Gastroesophageal sphincter (tissue), 4 donors: ENCODE measurements at regions not wholly inside any gene's neighbourhood (a gene's known extent, or its start where the extent isn't known, plus 50 kb on each side); places are given as distances from the start of the nearest gene placed in this dataset.

ENCODE experiments used
- ATAC-seq: fragments of 150-250 bp; one replicate; pipeline ENCODE4 v1.9.1; 2016; ENCODE audit warnings: mild to moderate bottlenecking, moderate library complexity
- H3K27ac ChIP-seq, 4 donors: fragments of 200-600 bp; sonication (generic) in 3 of 4; 1 replicate in 3 of 4; 2 replicates in 1 of 4; pipeline ENCODE4 v1.5.1; 2016 to 2019
- H3K27me3 ChIP-seq: fragments of 200-600 bp; sonication (generic); one replicate; pipeline ENCODE4 v1.5.1; 2019
- H3K36me3 ChIP-seq, 2 donors: fragments of 200-600 bp; sonication (generic); one replicate each; pipeline ENCODE4 v1.5.1; 2019; ENCODE audit warnings: control low read depth in 1 of 2
- H3K4me1 ChIP-seq, 3 donors: fragments of 200-600 bp; sonication (generic); 1 replicate in 2 of 3; 2 replicates in 1 of 3; pipeline ENCODE4 v1.5.1; 2016 to 2019; ENCODE audit warnings: control low read depth in 2 of 3
- H3K4me3 ChIP-seq, 2 donors: fragments of 200-600 bp; sonication (generic); one replicate each; pipeline ENCODE4 v1.5.1; 2019; ENCODE audit warnings: mild to moderate bottlenecking in 1 of 2, moderate library complexity in 1 of 2
- H3K9me3 ChIP-seq, 3 donors: fragments of 200-600 bp; sonication (generic); one replicate each; pipeline ENCODE4 v1.5.1; 2017 to 2019; ENCODE audit warnings: control low read depth in 2 of 3
- EP300 ChIP-seq: sonication (generic); formaldehyde crosslinking; IDR thresholded peaks from one replicate; pipeline ENCODE4 v1.6.1; 2017; ENCODE audit warnings: antibody characterized with exemption, mild to moderate bottlenecking
- POLR2A ChIP-seq, 2 donors: fragments of 450-650 bp; IDR thresholded peaks; one replicate each; pipeline ENCODE4 v1.6.1; 2017; ENCODE audit warnings: antibody characterized with exemption in 2 of 2, mild to moderate bottlenecking in 2 of 2, moderate library complexity in 1 of 2
- POLR2AphosphoS5 ChIP-seq: sonication (generic); formaldehyde crosslinking; IDR thresholded peaks from one replicate; pipeline ENCODE4 v1.6.1; 2017; ENCODE audit warnings: antibody characterized with exemption
- WGBS, 2 donors: methylation state at CpG; one replicate each; pipeline ENCODE4 v1.1.5; 2018; ENCODE audit warnings: low coverage in 1 of 2; 5-methylcytosine and 5-hydroxymethylcytosine counted together
- TF ChIP-seq, protein P1 (sequence below), 4 experiments: fragments of 200-600 bp in 2 of 4; fragments of 450-650 bp in 2 of 4; sonication (generic) in 1 of 4; IDR thresholded peaks; one replicate each; pipeline ENCODE4 v1.5.1; 2017 to 2019; ENCODE audit warnings: antibody characterized with exemption in 4 of 4, mild to moderate bottlenecking in 2 of 4, moderate library complexity in 2 of 4

GRCh38 chr12:61863811-61864210 is 396.4 kb upstream of the USP15 start:
- H3K4me3 ChIP-seq, result no peak overlapping the region
- no peak for ATAC-seq
- no peaks in the 10 kb centered on the region for H3K9me3 ChIP-seq
- no peak overlapping the region for H3K27ac ChIP-seq
- no peaks in the 10 kb centered on the region for H3K36me3 ChIP-seq
- TF ChIP-seq POLR2A (IDR thresholded peaks at IDR 0.05), result no peak
- TF ChIP-seq, protein P1, sequence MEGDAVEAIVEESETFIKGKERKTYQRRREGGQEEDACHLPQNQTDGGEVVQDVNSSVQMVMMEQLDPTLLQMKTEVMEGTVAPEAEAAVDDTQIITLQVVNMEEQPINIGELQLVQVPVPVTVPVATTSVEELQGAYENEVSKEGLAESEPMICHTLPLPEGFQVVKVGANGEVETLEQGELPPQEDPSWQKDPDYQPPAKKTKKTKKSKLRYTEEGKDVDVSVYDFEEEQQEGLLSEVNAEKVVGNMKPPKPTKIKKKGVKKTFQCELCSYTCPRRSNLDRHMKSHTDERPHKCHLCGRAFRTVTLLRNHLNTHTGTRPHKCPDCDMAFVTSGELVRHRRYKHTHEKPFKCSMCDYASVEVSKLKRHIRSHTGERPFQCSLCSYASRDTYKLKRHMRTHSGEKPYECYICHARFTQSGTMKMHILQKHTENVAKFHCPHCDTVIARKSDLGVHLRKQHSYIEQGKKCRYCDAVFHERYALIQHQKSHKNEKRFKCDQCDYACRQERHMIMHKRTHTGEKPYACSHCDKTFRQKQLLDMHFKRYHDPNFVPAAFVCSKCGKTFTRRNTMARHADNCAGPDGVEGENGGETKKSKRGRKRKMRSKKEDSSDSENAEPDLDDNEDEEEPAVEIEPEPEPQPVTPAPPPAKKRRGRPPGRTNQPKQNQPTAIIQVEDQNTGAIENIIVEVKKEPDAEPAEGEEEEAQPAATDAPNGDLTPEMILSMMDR (IDR thresholded peaks at IDR 0.05), result no peak
- no peak for TF ChIP-seq EP300
- no peak for TF ChIP-seq POLR2AphosphoS5
- H3K4me1 ChIP-seq, result no peaks in the 10 kb centered on the region
- 15 to 26% methylated on average over 4 to 6 of the region's 6 CpGs for WGBS, 2 donors
- H3K27me3 ChIP-seq, result no peaks in the 10 kb centered on the region

DNA sequence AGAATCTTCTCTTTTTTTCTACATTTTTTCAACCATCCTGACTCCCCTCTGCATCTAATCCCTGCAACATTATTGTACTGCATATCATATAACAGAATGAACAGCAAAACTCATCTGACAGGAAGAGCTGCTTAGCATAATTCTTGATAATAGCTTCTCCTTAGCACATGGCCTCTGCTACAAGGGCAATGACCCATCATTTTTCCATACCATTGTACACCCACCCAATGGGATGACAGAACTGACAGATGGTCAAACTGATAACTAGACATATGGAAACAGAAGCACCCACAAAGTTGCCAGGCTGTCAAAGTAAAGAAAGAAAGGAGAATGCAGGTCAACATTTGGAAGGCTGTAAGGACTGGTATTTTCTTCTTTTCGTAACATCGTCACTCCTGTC is 390.4 kb upstream of the USP15 start:
- Histone ChIP-seq H3K27me3 (no peaks in the 10 kb centered on the region), H3K4me1 (no peaks in the 10 kb centered on the region), H3K9me3 (no peaks in the 10 kb centered on the region), H3K4me3 (no peak overlapping the region), H3K36me3 (no peaks in the 10 kb centered on the region), H3K27ac (no peak overlapping the region)
- WGBS, 2 donors, result 92 to 100% methylated on average over 2 of the region's 2 CpGs
- ATAC-seq, result no peak
- TF ChIP-seq EP300, result no peak
- TF ChIP-seq, protein P1 (IDR thresholded peaks at IDR 0.05), result no peak

DNA sequence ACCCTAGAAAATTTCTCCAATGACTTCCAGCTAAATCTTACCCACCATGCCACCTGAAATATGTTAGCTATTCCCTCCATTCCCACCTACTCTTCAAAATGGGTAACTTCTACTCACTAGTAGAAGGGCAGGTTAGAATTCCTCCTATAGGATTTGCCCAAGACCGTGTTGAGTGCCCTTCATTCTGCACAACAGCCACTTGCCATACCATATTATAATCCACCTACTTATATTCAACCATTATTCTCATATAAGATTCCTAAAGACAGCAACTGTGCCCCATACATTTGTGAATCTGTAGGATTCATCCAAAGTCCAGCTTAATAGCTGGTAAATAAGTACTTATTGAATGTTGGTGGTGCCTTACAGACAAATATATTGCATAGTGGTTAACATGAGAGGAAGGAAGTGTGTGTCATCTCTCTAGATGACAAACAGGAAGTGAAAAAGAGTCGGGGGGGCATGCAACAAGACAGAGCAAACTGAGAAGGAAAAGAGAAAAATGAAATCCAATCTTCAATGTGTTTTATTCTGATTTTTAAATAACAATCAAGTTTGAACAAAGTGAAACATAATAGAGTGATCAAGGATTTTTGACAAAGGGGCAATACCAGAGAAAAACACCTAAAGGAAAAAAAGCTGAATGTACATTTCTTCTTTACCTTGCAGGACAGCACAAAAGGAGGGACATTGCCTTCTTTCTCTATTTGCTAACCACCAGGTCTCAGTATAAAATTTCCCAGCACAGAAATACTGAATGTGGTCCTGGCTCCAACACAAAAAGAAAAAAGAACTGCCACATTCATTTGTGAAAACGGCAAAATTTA is 389.3 kb upstream of the USP15 start:
- no peak for ATAC-seq
- Histone ChIP-seq H3K4me1 (no peaks in the 10 kb centered on the region), H3K4me3 (no peak overlapping the region), H3K27me3 (no peaks in the 10 kb centered on the region), H3K36me3 (no peaks in the 10 kb centered on the region), H3K27ac (no peak overlapping the region), H3K9me3 (no peaks in the 10 kb centered on the region)
- TF ChIP-seq POLR2AphosphoS5 (no peak), POLR2A (IDR thresholded peaks at IDR 0.05) (no peak), EP300 (no peak)
- TF ChIP-seq, protein P1 (IDR thresholded peaks at IDR 0.05), result no peak
- WGBS, 2 donors, result 66 to 78% methylated on average over 3 of the region's 3 CpGs

GRCh38 chr12:61871485-61871810 is 388.8 kb upstream of the USP15 start:
- H3K36me3 ChIP-seq, result no peaks in the 10 kb centered on the region
- no peak for TF ChIP-seq EP300
- TF ChIP-seq POLR2AphosphoS5, result no peak
- H3K4me1 ChIP-seq, result no peaks in the 10 kb centered on the region
- 63 to 87% methylated on average over 5 of the region's 5 CpGs for WGBS, 2 donors
- ATAC-seq, result no peak
- H3K27me3 ChIP-seq, result no peaks in the 10 kb centered on the region
- no peak overlapping the region for H3K27ac ChIP-seq
- no peak overlapping the region for H3K4me3 ChIP-seq
- H3K9me3 ChIP-seq, result no peaks in the 10 kb centered on the region

DNA sequence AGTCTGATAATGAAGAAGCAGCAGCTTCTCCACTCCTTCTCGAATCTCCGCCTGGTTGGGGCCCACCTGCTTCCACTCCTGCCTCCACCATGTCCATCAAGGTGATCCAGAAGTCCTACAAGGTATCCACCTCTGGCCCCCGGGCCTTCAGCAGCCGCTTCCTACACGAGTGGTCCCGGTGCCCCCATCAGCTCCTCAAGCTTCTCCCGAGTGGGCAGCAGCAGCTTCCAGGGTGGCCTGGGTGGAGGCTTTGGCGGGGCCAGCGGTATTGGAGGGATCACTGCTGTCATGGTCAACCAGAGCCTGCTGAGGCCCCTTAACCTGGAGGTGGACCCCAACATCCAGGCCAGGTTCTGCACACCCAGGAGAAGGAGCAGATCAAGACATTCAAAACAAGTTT is 381.0 kb upstream of the USP15 start:
- Histone ChIP-seq H3K9me3 (no peaks in the 10 kb centered on the region), H3K27ac (no peak overlapping the region), H3K36me3 (no peaks in the 10 kb centered on the region), H3K4me1 (no peaks in the 10 kb centered on the region), H3K27me3 (no peaks in the 10 kb centered on the region), H3K4me3 (no peak overlapping the region)
- ATAC-seq, result no peak
- 72 to 80% methylated on average over 2 of the region's 9 CpGs for WGBS, 2 donors
- TF ChIP-seq, protein P1 (IDR thresholded peaks at IDR 0.05), result no peak
- TF ChIP-seq EP300, result no peak
- TF ChIP-seq POLR2AphosphoS5, result no peak
- no peak for TF ChIP-seq POLR2A (IDR thresholded peaks at IDR 0.05)
